Urinary bladder (tissue), 3 donors: ENCODE measurements at regions not wholly inside any gene's neighbourhood (a gene's known extent, or its start where the extent isn't known, plus 50 kb on each side); places are given as distances from the start of the nearest gene placed in this dataset.

Experiments
- DNase-seq: peaks from one replicate; pipeline ENCODE4 v3.0.0-alpha.2; 2015; ENCODE audit errors: extremely low spot score
- H3K27ac ChIP-seq: one replicate; pipeline ENCODE4 v1.5.1; 2013; ENCODE audit warnings: low read depth, mild to moderate bottlenecking, moderate library complexity
- H3K36me3 ChIP-seq: one replicate; pipeline ENCODE4 v1.6.1; 2013; ENCODE audit warnings: mild to moderate bottlenecking, moderate library complexity; ENCODE audit not compliant: insufficient read depth
- H3K4me1 ChIP-seq: one replicate; pipeline ENCODE4 v1.6.1; 2013; ENCODE audit warnings: mild to moderate bottlenecking, moderate library complexity; ENCODE audit not compliant: insufficient read depth
- H3K4me3 ChIP-seq: one replicate; pipeline ENCODE4 v1.5.1; 2013; ENCODE audit warnings: low read depth, low read length
- WGBS: extraction: QIAGEN DNeasy Blood & Tissue Kit; methylation state at CpG from one replicate; pipeline ENCODE4 v1.1.7; 2013; 5-methylcytosine and 5-hydroxymethylcytosine counted together
- donor health status: healthy with polysubstance abuse.
- donor health status: healthy.

GRCh38 chr15:62616746-62617145, 425.8 kb upstream of the TPM1 start:
- Histone ChIP-seq H3K27ac (no peak overlapping the region), H3K4me1 (no peaks in the 10 kb centered on the region), H3K4me3 (no peak overlapping the region), H3K36me3 (no peaks in the 10 kb centered on the region)
- DNase-seq = no peak
- WGBS = 42% methylated on average over 3 of the region's 3 CpGs

- Histone ChIP-seq H3K4me3 (no peak overlapping the region), H3K36me3 (no peaks in the 10 kb centered on the region), H3K27ac (no peak overlapping the region), H3K4me1 (no peaks in the 10 kb centered on the region)
- 88% methylated on average over 4 of the region's 4 CpGs for WGBS
- no peak for DNase-seq
Observed at GRCh38 chr15:62617741-62618140, 424.8 kb upstream of the TPM1 start.

GRCh38 chr15:62618432-62618831, 424.1 kb upstream of the TPM1 start:
- Histone ChIP-seq H3K36me3 (no peaks in the 10 kb centered on the region), H3K4me3 (no peak overlapping the region), H3K27ac (no peak overlapping the region), H3K4me1 (no peaks in the 10 kb centered on the region)
- WGBS = 83% methylated on average over 2 of the region's 2 CpGs
- DNase-seq = no peak

- Histone ChIP-seq H3K4me1 (no peaks in the 10 kb centered on the region), H3K27ac (no peak overlapping the region), H3K36me3 (no peaks in the 10 kb centered on the region), H3K4me3 (no peak overlapping the region)
- DNase-seq = no peak
- 73% methylated on average over 5 of the region's 5 CpGs for WGBS
Observed at GRCh38 chr15:62618846-62619504, 423.6 kb upstream of the TPM1 start.

- Histone ChIP-seq H3K4me3 (no peak overlapping the region), H3K4me1 (no peaks in the 10 kb centered on the region), H3K36me3 (no peaks in the 10 kb centered on the region), H3K27ac (no peak overlapping the region)
- DNase-seq = no peak
- 83% methylated on average over 3 of the region's 3 CpGs for WGBS
Observed at GRCh38 chr15:62619526-62619925, 423.0 kb upstream of the TPM1 start.

GRCh38 chr15:62622775-62623174, 419.8 kb upstream of the TPM1 start:
- DNase-seq = no peak
- Histone ChIP-seq H3K4me3 (no peak overlapping the region), H3K27ac (no peak overlapping the region), H3K36me3 (no peaks in the 10 kb centered on the region), H3K4me1 (no peaks in the 10 kb centered on the region)
- WGBS = 60% methylated on average over 4 of the region's 4 CpGs

- Histone ChIP-seq H3K4me1 (no peaks in the 10 kb centered on the region), H3K27ac (no peak overlapping the region), H3K4me3 (no peak overlapping the region), H3K36me3 (no peaks in the 10 kb centered on the region)
- no peak for DNase-seq
- 72% methylated on average over 7 of the region's 7 CpGs for WGBS
Observed at GRCh38 chr15:62624547-62625378, 417.8 kb upstream of the TPM1 start.

GRCh38 chr15:62625429-62626033, 417.0 kb upstream of the TPM1 start:
- H3K36me3 ChIP-seq = no peaks in the 10 kb centered on the region
- H3K4me1 ChIP-seq = no peaks in the 10 kb centered on the region
- H3K27ac ChIP-seq = no peak overlapping the region
- WGBS = 56% methylated on average over 9 of the region's 9 CpGs
- no peak overlapping the region for H3K4me3 ChIP-seq
- no peak for DNase-seq

- peaks cover 2% of the 10 kb centered on the region for H3K36me3 ChIP-seq
- 93% methylated on average over 4 of the region's 4 CpGs for WGBS
- H3K4me3 ChIP-seq = no peak overlapping the region
- DNase-seq = no peak
- H3K27ac ChIP-seq = no peak overlapping the region
- H3K4me1 ChIP-seq = no peaks in the 10 kb centered on the region
Observed at GRCh38 chr15:62626903-62627302, 415.6 kb upstream of the TPM1 start.

- no peak overlapping the region for H3K27ac ChIP-seq
- no peak overlapping the region for H3K4me3 ChIP-seq
- 95% methylated on average over 2 of the region's 2 CpGs for WGBS
- H3K4me1 ChIP-seq = no peaks in the 10 kb centered on the region
- DNase-seq = no peak
- peaks cover 2% of the 10 kb centered on the region for H3K36me3 ChIP-seq
Observed at GRCh38 chr15:62631076-62631724, 411.3 kb upstream of the TPM1 start.

- no peak for DNase-seq
- Histone ChIP-seq H3K4me3 (no peak overlapping the region), H3K4me1 (no peaks in the 10 kb centered on the region), H3K27ac (no peak overlapping the region), H3K36me3 (no peaks in the 10 kb centered on the region)
- 73% methylated on average over 9 of the region's 9 CpGs for WGBS
Observed at GRCh38 chr15:62636823-62637573, 405.5 kb upstream of the TPM1 start.

- no peak overlapping the region for H3K27ac ChIP-seq
- no peak overlapping the region for H3K4me3 ChIP-seq
- no peaks in the 10 kb centered on the region for H3K36me3 ChIP-seq
- 75% methylated on average over 5 of the region's 5 CpGs for WGBS
- H3K4me1 ChIP-seq = no peaks in the 10 kb centered on the region
- no peak for DNase-seq
Observed at GRCh38 chr15:62637574-62637897, 405.0 kb upstream of the TPM1 start.

GRCh38 chr15:62637950-62638619, 404.5 kb upstream of the TPM1 start:
- no peaks in the 10 kb centered on the region for H3K4me1 ChIP-seq
- H3K36me3 ChIP-seq = no peaks in the 10 kb centered on the region
- 93% methylated on average over 8 of the region's 8 CpGs for WGBS
- DNase-seq = no peak
- no peak overlapping the region for H3K4me3 ChIP-seq
- H3K27ac ChIP-seq = no peak overlapping the region
